OCI-LY3 (cell line): ENCODE measurements at regions not wholly inside any gene's neighbourhood (a gene's known extent, or its start where the extent isn't known, plus 50 kb on each side); places are given as distances from the start of the nearest gene placed in this dataset.

Experiments used
- EZH2phosphoT487 ChIP-seq: fragments of 200-600 bp; shearing (Covaris generic); IDR thresholded peaks from 2 replicates; pipeline ENCODE4 v1.6.1; 2018; ENCODE audit warnings: antibody characterized with exemption, mixed run types, low read depth
- TF ChIP-seq, protein P1 (sequence below): fragments of 200-600, 300-600 bp; sonication (generic); IDR thresholded peaks from 2 replicates; pipeline ENCODE4 v1.5.1; 2014; ENCODE audit warnings: antibody characterized with exemption, low read length, low read depth

DNA sequence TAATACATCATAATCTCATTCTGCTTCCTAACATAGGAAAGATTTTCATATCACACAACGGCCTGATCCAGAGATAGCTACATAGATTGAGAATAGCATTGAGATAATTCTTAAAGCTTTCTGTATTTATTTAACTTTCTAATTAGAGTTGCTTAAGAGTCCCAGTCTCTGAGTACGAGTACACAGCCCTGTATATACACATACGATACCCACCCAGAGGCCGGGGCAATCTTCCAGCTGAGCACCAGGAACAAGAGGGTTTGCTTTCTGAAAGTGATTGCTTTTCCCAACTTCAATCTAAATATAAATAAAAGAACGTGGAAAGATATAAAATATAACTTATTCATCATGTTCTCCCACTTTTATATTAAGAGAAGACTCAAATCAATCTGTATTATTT is 313.8 kb downstream of the COL12A1 start:
- TF ChIP-seq, protein P1, sequence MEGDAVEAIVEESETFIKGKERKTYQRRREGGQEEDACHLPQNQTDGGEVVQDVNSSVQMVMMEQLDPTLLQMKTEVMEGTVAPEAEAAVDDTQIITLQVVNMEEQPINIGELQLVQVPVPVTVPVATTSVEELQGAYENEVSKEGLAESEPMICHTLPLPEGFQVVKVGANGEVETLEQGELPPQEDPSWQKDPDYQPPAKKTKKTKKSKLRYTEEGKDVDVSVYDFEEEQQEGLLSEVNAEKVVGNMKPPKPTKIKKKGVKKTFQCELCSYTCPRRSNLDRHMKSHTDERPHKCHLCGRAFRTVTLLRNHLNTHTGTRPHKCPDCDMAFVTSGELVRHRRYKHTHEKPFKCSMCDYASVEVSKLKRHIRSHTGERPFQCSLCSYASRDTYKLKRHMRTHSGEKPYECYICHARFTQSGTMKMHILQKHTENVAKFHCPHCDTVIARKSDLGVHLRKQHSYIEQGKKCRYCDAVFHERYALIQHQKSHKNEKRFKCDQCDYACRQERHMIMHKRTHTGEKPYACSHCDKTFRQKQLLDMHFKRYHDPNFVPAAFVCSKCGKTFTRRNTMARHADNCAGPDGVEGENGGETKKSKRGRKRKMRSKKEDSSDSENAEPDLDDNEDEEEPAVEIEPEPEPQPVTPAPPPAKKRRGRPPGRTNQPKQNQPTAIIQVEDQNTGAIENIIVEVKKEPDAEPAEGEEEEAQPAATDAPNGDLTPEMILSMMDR, result no peak
- TF ChIP-seq EZH2phosphoT487, result no peak
